ENCODE measurements at regions not wholly inside any gene's neighbourhood (a gene's known extent, or its start where the extent isn't known, plus 50 kb on each side); places are given as distances from the start of the nearest gene placed in this dataset.

- TF ChIP-seq RFX5 (IDR thresholded peaks at IDR 0.05; ENCODE audit: low read length) = no peak
Measured at GRCh38 chrX:144681501-144681900, 565.8 kb upstream of the SPANXN1 start (continued).

GRCh38 chrX:144683247-144683646 is 564.1 kb upstream of the SPANXN1 start:
- CTCF ChIA-PET = no interaction called here

More at GRCh38 chrX:144683247-144683646, 564.1 kb upstream of the SPANXN1 start:
- Histone ChIP-seq H4K20me1 (ENCODE audit: insufficient read depth) (no peaks in the 10 kb centered on the region), H3K9me3 (no peaks in the 10 kb centered on the region), H3K27ac (ENCODE audit: low read depth in 2 of 2, low read length in 1 of 2) (no peak overlapping the region), H3F3A (replicated peaks; ENCODE audit: insufficient read depth) (no peaks in the 10 kb centered on the region), H3K9ac (no peak overlapping the region), H2AFZ (ENCODE audit: low read depth) (no peak overlapping the region), H3K79me2 (ENCODE audit: insufficient read depth) (no peaks in the 10 kb centered on the region), H3K4me2 (no peak overlapping the region), H3K36me3 (replicated peaks in 1 of 2; ENCODE audit: control insufficient read depth in 1 of 2, insufficient read depth in 2 of 2, low read length in 1 of 2) (no peaks in the 10 kb centered on the region), H3K4me3 (ENCODE audit: low read depth in 2 of 2, low read length in 1 of 2) (no peak overlapping the region), H3K27me3 (ENCODE audit: insufficient read depth) (no peaks in the 10 kb centered on the region), H3K9me2 (no peaks in the 10 kb centered on the region), H3K4me1 (ENCODE audit: control insufficient read depth in 1 of 2, insufficient read depth in 2 of 2, low read depth in 1 of 2, low read length in 1 of 2) (no peaks in the 10 kb centered on the region)
- POLR2A ChIA-PET = no interaction called here
- DNase-seq = no peak
- 17% methylated on average over 4 of the region's 4 CpGs for WGBS (ENCODE audit: low lambda C conversion rate)
- no peak for TF ChIP-seq GABPA (IDR thresholded peaks at IDR 0.05; ENCODE audit: low read depth)
- TF ChIP-seq TCF12 (IDR thresholded peaks at IDR 0.05) = no peak
- TF ChIP-seq YY1 (IDR thresholded peaks at IDR 0.05; ENCODE audit: low read depth) = no peak
- no peak for TF ChIP-seq FOXJ3 (CRISPR knock-in tag; IDR thresholded peaks at IDR 0.05)
- no peak for TF ChIP-seq REST (IDR thresholded peaks at IDR 0.05; ENCODE audit: low read depth, low read length)
- TF ChIP-seq CTCF (IDR thresholded peaks at IDR 0.05) = no peak
- TF ChIP-seq POLR2AphosphoS5 (IDR thresholded peaks at IDR 0.05; ENCODE audit: low read depth, low read length) = no peak
- TF ChIP-seq ELF1 (IDR thresholded peaks at IDR 0.05) = no peak
- no peak for TF ChIP-seq CHD2 (IDR thresholded peaks at IDR 0.05; ENCODE audit: low read length, partially characterized antibody)

All from SK-N-SH (cell line).